HG02885 (cell line): ENCODE measurements at regions not wholly inside any gene's neighbourhood (a gene's known extent, or its start where the extent isn't known, plus 50 kb on each side); places are given as distances from the start of the nearest gene placed in this dataset.

ENCODE experiments used
- ATAC-seq: cut with Tn5 transposase; IDR thresholded peaks from one replicate; pipeline ENCODE4 v1.9.1; 2021; ENCODE audit warnings: mild to moderate bottlenecking; ENCODE audit not compliant: unreplicated experiment, poor library complexity

GRCh38 chr4:138935135-138935807 lies 80.3 kb upstream of the NOCT start:
- ATAC-seq = no peak

GRCh38 chr4:138927072-138927471 lies 88.5 kb upstream of the NOCT start:
- no peak for ATAC-seq

- no peak for ATAC-seq
Observed at GRCh38 chr4:138925495-138925894, 90.1 kb upstream of the NOCT start.

GRCh38 chr4:138919094-138919936 lies 96.3 kb upstream of the NOCT start:
- ATAC-seq = peak; percentile 75

- no peak for ATAC-seq
Observed at GRCh38 chr4:138918169-138918869, 97.3 kb upstream of the NOCT start.

GRCh38 chr4:138916763-138917162 lies 98.8 kb upstream of the NOCT start:
- ATAC-seq = no peak

- ATAC-seq = no peak
Observed at GRCh38 chr4:138915756-138916155, 99.8 kb upstream of the NOCT start.

GRCh38 chr4:138912704-138913340 lies 102.8 kb upstream of the NOCT start:
- ATAC-seq = no peak

- ATAC-seq = no peak
Observed at GRCh38 chr4:138911909-138912703, 103.5 kb upstream of the NOCT start.

GRCh38 chr4:138910914-138911336 lies 104.7 kb upstream of the NOCT start:
- no peak for ATAC-seq

- no peak for ATAC-seq
Observed at GRCh38 chr4:138910195-138910913, 105.2 kb upstream of the NOCT start.

- no peak for ATAC-seq
Observed at GRCh38 chr4:138909587-138909986, 106.0 kb upstream of the NOCT start.

GRCh38 chr4:138908134-138908533 lies 107.4 kb upstream of the NOCT start:
- ATAC-seq = no peak

- no peak for ATAC-seq
Observed at GRCh38 chr4:138907174-138907573, 108.4 kb upstream of the NOCT start.

GRCh38 chr4:138904793-138905192 lies 110.8 kb upstream of the NOCT start:
- ATAC-seq = peak; percentile 44

- ATAC-seq = no peak
Observed at GRCh38 chr4:138903185-138903584, 112.4 kb upstream of the NOCT start.

- no peak for ATAC-seq
Observed at GRCh38 chr4:138902705-138903104, 112.9 kb upstream of the NOCT start.

- ATAC-seq = no peak
Observed at GRCh38 chr4:138901177-138901576, 114.4 kb upstream of the NOCT start.

- no peak for ATAC-seq
Observed at GRCh38 chr4:138899999-138900398, 115.6 kb upstream of the NOCT start.
